GM13977 (cell line): ENCODE measurements at regions not wholly inside any gene's neighbourhood (a gene's known extent, or its start where the extent isn't known, plus 50 kb on each side); places are given as distances from the start of the nearest gene placed in this dataset.

Experiments used
- DNase-seq: peaks from one replicate; pipeline ENCODE4 v3.0.0; 2012; ENCODE audit warnings: low spot score
- CTCF ChIP-seq: IDR thresholded peaks from 2 replicates; pipeline ENCODE4 v1.5.1; 2012; ENCODE audit warnings: mild to moderate bottlenecking, control low read depth; ENCODE audit not compliant: insufficient read depth; ENCODE audit errors: extremely low read depth, missing control alignments
- in situ Hi-C: fragments of 300-500 bp; cut with MboI; formaldehyde crosslinking; loops from one replicate; pipeline ENCODE4 v1.12.0; 2022; ENCODE audit warnings: low sequenced_read_pairs, low pct_unique_long_range_greater_than_20kb, mixed read lengths, inconsistent platforms; ENCODE audit not compliant: unreplicated experiment

DNA sequence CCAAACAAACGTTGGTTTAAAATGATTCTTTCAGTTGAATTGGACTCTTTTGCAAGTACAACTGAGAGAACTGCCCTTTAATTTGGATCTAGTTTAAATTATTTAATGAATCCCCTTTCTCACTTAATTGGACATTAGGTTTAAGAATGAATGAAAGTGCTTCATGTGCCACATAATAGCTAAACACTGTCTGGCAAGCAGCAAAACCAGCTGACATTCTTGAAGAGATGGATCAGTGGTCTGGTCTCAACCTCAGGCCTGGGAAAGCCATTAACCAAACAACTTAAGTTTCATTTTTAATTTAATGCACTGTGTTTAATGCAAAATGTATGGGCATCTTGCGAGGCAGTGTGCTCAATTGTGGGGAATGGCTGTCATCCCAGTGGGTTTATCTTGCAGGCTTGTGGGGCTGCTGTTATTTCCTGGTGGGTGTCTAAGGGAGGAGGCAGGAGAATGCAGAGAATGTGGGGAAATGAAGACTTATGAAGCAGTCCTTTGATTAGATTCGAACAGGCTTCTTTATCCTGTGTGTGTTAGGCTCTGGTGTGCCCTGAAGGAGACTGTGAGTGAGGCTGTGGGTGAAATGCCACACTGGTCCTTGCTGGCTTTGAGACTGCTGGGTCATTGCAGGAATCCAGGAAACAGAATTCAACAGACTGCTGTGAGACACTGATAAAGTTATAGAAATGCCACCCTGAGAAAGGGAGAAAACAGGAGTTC is 144.1 kb upstream of the PELI2 start:
- in situ Hi-C loops = no loop called here
- no peak for TF ChIP-seq CTCF
- DNase-seq = no peak

DNA sequence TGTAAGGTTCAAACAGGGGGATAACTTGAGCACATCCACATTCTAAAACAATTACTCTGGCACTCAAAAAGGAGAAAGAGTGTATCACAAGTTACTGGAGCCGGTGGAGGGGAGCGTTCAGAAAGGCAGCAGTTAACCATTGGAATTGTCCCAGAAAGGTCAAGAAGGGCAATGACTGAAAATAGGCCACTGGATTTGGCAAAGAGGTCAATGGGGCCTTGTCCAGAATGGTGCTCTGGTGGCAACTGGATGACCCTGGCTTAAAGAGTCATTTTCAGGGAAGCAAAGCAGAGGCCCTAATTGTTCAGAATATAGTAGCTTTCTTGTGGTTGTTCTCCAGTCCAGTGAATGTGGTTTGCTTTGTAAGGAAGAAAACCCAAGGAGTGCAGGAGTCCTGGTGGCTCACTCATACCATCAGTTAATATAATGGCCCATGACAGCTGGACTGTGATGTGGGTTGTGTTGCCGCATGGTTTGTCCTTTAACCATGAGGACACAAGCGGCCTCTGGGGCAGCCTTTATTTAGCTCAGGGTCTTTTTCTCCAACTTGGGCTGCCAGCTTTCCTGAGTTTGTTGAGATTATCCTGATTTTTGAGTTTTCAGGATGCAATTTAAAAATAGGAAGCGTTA is 142.8 kb upstream of the PELI2 start:
- in situ Hi-C loops = no loop called here
- DNase-seq = no peak
- TF ChIP-seq CTCF = no peak

- DNase-seq = no peak
- no peak for TF ChIP-seq CTCF
- in situ Hi-C loops = no loop called here
These were observed 142.0 kb upstream of the PELI2 start for GRCh38 chr14:55976219-55976618.

GRCh38 chr14:55976655-55977054 is 141.6 kb upstream of the PELI2 start:
- TF ChIP-seq CTCF = no peak
- in situ Hi-C loops = no loop called here
- DNase-seq = no peak

DNA sequence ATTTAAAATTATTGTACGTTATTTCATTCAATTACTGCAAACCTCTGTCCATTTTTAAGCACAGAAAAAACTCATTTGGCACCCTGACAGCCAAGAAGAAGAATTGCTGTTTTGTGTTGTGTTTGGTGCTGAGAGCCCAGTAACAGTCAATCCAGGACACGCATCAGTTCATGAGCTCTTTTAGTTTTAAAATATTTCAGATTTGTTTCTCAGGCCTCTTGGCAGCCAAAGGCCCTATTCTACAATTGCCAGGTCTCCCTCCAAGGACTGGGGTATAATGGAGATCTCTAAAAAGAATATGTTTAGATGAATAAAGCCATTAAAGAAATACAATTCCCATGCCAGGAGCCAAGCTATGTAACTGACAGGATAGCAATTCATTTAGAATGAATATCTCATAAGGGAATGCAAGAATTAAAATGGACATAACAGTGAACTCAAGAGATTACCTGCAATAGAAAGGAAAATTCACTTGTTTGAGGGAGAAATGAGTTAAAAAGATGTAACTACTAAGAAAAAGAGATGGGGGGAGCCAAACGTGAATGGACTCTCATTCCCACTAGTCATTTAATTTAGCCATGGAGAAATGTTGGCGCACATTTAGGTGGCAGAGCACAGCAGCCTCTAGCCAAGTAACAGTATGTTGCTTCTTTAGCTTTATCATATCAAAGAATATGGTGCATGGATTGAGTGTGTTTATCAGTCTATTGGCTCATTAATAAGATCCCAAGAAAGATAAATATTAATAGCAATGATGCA is 140.6 kb upstream of the PELI2 start:
- in situ Hi-C loops = no loop called here
- TF ChIP-seq CTCF = no peak
- no peak for DNase-seq

- DNase-seq = no peak
- no peak for TF ChIP-seq CTCF
- in situ Hi-C loops = no loop called here
These were observed 139.1 kb upstream of the PELI2 start for GRCh38 chr14:55979096-55979495.
